Activated CD4-positive, CD25-positive, alpha-beta regulatory T cell treated with anti-CD3 and anti-CD28 coated beads, Interleukin-2, amount 50 U/mL, for 16 hours (primary cell): ENCODE measurements at regions not wholly inside any gene's neighbourhood (a gene's known extent, or its start where the extent isn't known, plus 50 kb on each side); places are given as distances from the start of the nearest gene placed in this dataset.
"Not testable (repeated sequence)": the region's sequence is repeated elsewhere in the genome, so short reads cannot be mapped to it uniquely, and the experiment has no call there.

ENCODE experiments used
- DNase-seq: peaks from one replicate; pipeline ENCODE4 v3.0.0-alpha.2; 2020; ENCODE audit warnings: low read depth, low spot score

- no peak for DNase-seq
Measured at GRCh38 chr10:3942937-3943489, 158.0 kb upstream of the KLF6 start.

- no peak for DNase-seq
Measured at GRCh38 chr10:3941676-3942075, 156.7 kb upstream of the KLF6 start.

GRCh38 chr10:3936422-3937040 lies 151.5 kb upstream of the KLF6 start:
- no peak for DNase-seq

GRCh38 chr10:3935933-3936359 lies 150.9 kb upstream of the KLF6 start:
- no peak for DNase-seq

GRCh38 chr10:3935141-3935540 lies 150.1 kb upstream of the KLF6 start:
- peak; percentile 67 for DNase-seq

GRCh38 chr10:3933733-3934132 lies 148.7 kb upstream of the KLF6 start:
- DNase-seq, result no peak

GRCh38 chr10:3932597-3933375 lies 147.8 kb upstream of the KLF6 start:
- no peak for DNase-seq

GRCh38 chr10:3931901-3932300 lies 146.9 kb upstream of the KLF6 start:
- no peak for DNase-seq

- no peak for DNase-seq
Measured at GRCh38 chr10:3931224-3931623, 146.2 kb upstream of the KLF6 start.

- no peak for DNase-seq
Measured at GRCh38 chr10:3928569-3928968, 143.6 kb upstream of the KLF6 start.

GRCh38 chr10:3928078-3928477 lies 143.1 kb upstream of the KLF6 start:
- DNase-seq, result no peak

GRCh38 chr10:3926675-3927525 lies 141.9 kb upstream of the KLF6 start:
- DNase-seq, result no peak

- DNase-seq, result no peak
Measured at GRCh38 chr10:3926258-3926657, 141.2 kb upstream of the KLF6 start.

- no peak for DNase-seq
Measured at GRCh38 chr10:3925184-3925583, 140.2 kb upstream of the KLF6 start.

GRCh38 chr10:3924344-3924743 lies 139.3 kb upstream of the KLF6 start:
- DNase-seq, result no peak

- DNase-seq, result no peak
Measured at GRCh38 chr10:3923033-3923432, 138.0 kb upstream of the KLF6 start.

- DNase-seq, result no peak
Measured at GRCh38 chr10:3919709-3920308, 134.8 kb upstream of the KLF6 start.

- not testable (repeated sequence) for DNase-seq
Measured at GRCh38 chr10:3917392-3917791, 132.4 kb upstream of the KLF6 start.

GRCh38 chr10:3914733-3915132 lies 129.7 kb upstream of the KLF6 start:
- DNase-seq, result no peak

- no peak for DNase-seq
Measured at GRCh38 chr10:3911713-3912442, 126.9 kb upstream of the KLF6 start.

GRCh38 chr10:3911241-3911640 lies 126.2 kb upstream of the KLF6 start:
- DNase-seq, result no peak
